ENCODE measurements at regions not wholly inside any gene's neighbourhood (a gene's known extent, or its start where the extent isn't known, plus 50 kb on each side); places are given as distances from the start of the nearest gene placed in this dataset.

- intact Hi-C loops (cut with micrococcal nuclease) (no loop called here), in situ Hi-C loops (cut with MboI) (no loop called here)
- H3K9me3 ChIP-seq (replicated peaks; ENCODE audit: control insufficient read depth, insufficient read depth, low read depth, low read length): no peaks in the 10 kb centered on the region; the same call in 1 of the 2 replicates
- no peak overlapping the region for H3K27ac ChIP-seq (ENCODE audit: extremely low read depth, low read depth, low read length)
- FAIRE-seq (no peak), ATAC-seq (no peak), DNase-seq (ENCODE audit: extremely low read depth in 1 of 4, low spot score in 3 of 4) (no peak)
- H3K4me2 ChIP-seq (ENCODE audit: insufficient read depth, low read length): no peak overlapping the region
- CTCF ChIA-PET (ENCODE audit: low intra/inter-chr PET ratio): no interaction called here
- H3K4me3 ChIP-seq: no peak overlapping the region
- WGBS (ENCODE audit: insufficient coverage, low coverage, missing lambda C conversion rate): 46% methylated on average over 3 of the region's 3 CpGs
- BruUV-seq (replicated peaks): no TSS peak
- no peak overlapping the region for H3K9ac ChIP-seq (ENCODE audit: insufficient read depth in 1 of 2, low read depth in 2 of 2, low read length in 2 of 2)
- H3K9me1 ChIP-seq (ENCODE audit: control insufficient read depth, insufficient read depth, low read length): no peaks in the 10 kb centered on the region
- H3K4me1 ChIP-seq (replicated peaks in 1 of 2; ENCODE audit: control insufficient read depth in 2 of 2, insufficient read depth in 2 of 2, low read length in 2 of 2): no peaks in the 10 kb centered on the region
- no peaks in the 10 kb centered on the region for H3K36me3 ChIP-seq (ENCODE audit: control insufficient read depth, insufficient read depth, low read length)
- no peak for TF ChIP-seq ZNF695 (CRISPR knock-in tag; IDR thresholded peaks at IDR 0.05)
- TF ChIP-seq HDAC3 (IDR thresholded peaks at IDR 0.05; ENCODE audit: borderline replicate concordance, partially characterized antibody): no peak
- TF ChIP-seq FOXK2 (conservative IDR thresholded peaks at IDR 0.05 in 1 of 2, IDR thresholded peaks at IDR 0.05 in 1 of 2; ENCODE audit: low read depth in 2 of 2): no peak
- TF ChIP-seq PYGO2 (tag; IDR thresholded peaks at IDR 0.05): no peak
- no peak for TF ChIP-seq SMAD2 (IDR thresholded peaks at IDR 0.05; ENCODE audit: low read depth, low read length)
- no peaks in the 10 kb centered on the region for H4K20me1 ChIP-seq (replicated peaks; ENCODE audit: control insufficient read depth, insufficient read depth, low read length)
- no peak overlapping the region for H2AFZ ChIP-seq (ENCODE audit: low read depth, low read length)
- H3K79me2 ChIP-seq (ENCODE audit: control insufficient read depth, insufficient read depth, low read length): no peaks in the 10 kb centered on the region
- POLR2A ChIA-PET: no interaction called here
- no peaks in the 10 kb centered on the region for H3K27me3 ChIP-seq (ENCODE audit: control insufficient read depth in 2 of 2, insufficient read depth in 2 of 2, low read length in 2 of 2)
Measured at GRCh38 chr1:191595170-191595569, 563.1 kb upstream of the RGS18 start.

- Histone ChIP-seq H3K9me3 (replicated peaks; ENCODE audit: control insufficient read depth, insufficient read depth, low read depth, low read length) (no peaks in the 10 kb centered on the region), H3K79me2 (ENCODE audit: control insufficient read depth, insufficient read depth, low read length) (no peaks in the 10 kb centered on the region), H3K9me1 (ENCODE audit: control insufficient read depth, insufficient read depth, low read length) (no peaks in the 10 kb centered on the region), H3K27ac (ENCODE audit: extremely low read depth, low read depth, low read length) (no peak overlapping the region), H4K20me1 (replicated peaks; ENCODE audit: control insufficient read depth, insufficient read depth, low read length) (no peaks in the 10 kb centered on the region), H3K9ac (ENCODE audit: insufficient read depth in 1 of 2, low read depth in 2 of 2, low read length in 2 of 2) (no peak overlapping the region), H2AFZ (ENCODE audit: low read depth, low read length) (no peak overlapping the region), H3K4me2 (ENCODE audit: insufficient read depth, low read length) (no peak overlapping the region), H3K27me3 (ENCODE audit: control insufficient read depth in 2 of 2, insufficient read depth in 2 of 2, low read length in 2 of 2) (no peaks in the 10 kb centered on the region), H3K4me1 (replicated peaks in 1 of 2; ENCODE audit: control insufficient read depth in 2 of 2, insufficient read depth in 2 of 2, low read length in 2 of 2) (no peaks in the 10 kb centered on the region), H3K36me3 (ENCODE audit: control insufficient read depth, insufficient read depth, low read length) (no peaks in the 10 kb centered on the region), H3K4me3 (no peak overlapping the region)
- ChIA-PET POLR2A (no interaction called here), CTCF (ENCODE audit: low intra/inter-chr PET ratio) (no interaction called here)
- 16% methylated on average over 4 of the region's 4 CpGs for WGBS (ENCODE audit: insufficient coverage, low coverage, missing lambda C conversion rate)
- DNase-seq (ENCODE audit: extremely low read depth in 1 of 4, low spot score in 3 of 4) (no peak), FAIRE-seq (no peak), ATAC-seq (no peak; the same call in 2 of the 3 replicates)
- in situ Hi-C loops (cut with MboI) (no loop called here), intact Hi-C loops (cut with micrococcal nuclease) (no loop called here)
- no TSS peak for BruUV-seq (replicated peaks)
- TF ChIP-seq ZNF644 (tag; IDR thresholded peaks at IDR 0.05; ENCODE audit: low read depth) (no peak), CAMTA2 (CRISPR knock-in tag; conservative IDR thresholded peaks at IDR 0.05) (no peak), ETV1 (tag; conservative IDR thresholded peaks at IDR 0.05; ENCODE audit: low read depth) (no peak), NFE2 (IDR thresholded peaks at IDR 0.05; ENCODE audit: low read depth) (no peak), BCL6 (CRISPR knock-in tag; IDR thresholded peaks at IDR 0.05) (no peak), TGIF2 (CRISPR knock-in tag; IDR thresholded peaks at IDR 0.05) (no peak), RBFOX2 (IDR thresholded peaks at IDR 0.05; ENCODE audit: low read depth, low read length) (no peak)
Measured at GRCh38 chr1:191608367-191608766, 549.9 kb upstream of the RGS18 start.
